Left lobe of liver (tissue), 2 donors: ENCODE measurements at regions not wholly inside any gene's neighbourhood (a gene's known extent, or its start where the extent isn't known, plus 50 kb on each side); places are given as distances from the start of the nearest gene placed in this dataset.

Source experiments
- ATAC-seq: fragments of 200-7000 bp; cut with Tn5 transposase; one replicate; pipeline ENCODE4 v1.9.1; 2020; ENCODE audit warnings: mild to moderate bottlenecking, moderate library complexity
- DNase-seq: peaks from one replicate; pipeline ENCODE4 v3.0.0-alpha.2; 2020; ENCODE audit warnings: low spot score
- donor health status: DM: no; HTN: no; CAD: no; lungs with moderate emphysema.
- donor health status: DM: no; HTN: yes; CAD: no.

GRCh38 chr17:71213936-71214335 lies 906.9 kb upstream of the SOX9 start:
- DNase-seq (no peak), ATAC-seq (no peak)

GRCh38 chr17:71217769-71218168 lies 903.1 kb upstream of the SOX9 start:
- ATAC-seq, result no peak
- no peak for DNase-seq

GRCh38 chr17:71224824-71225575 lies 895.8 kb upstream of the SOX9 start:
- no peak for ATAC-seq
- DNase-seq, result no peak

GRCh38 chr17:71227841-71228240 lies 893.0 kb upstream of the SOX9 start:
- DNase-seq, result no peak
- ATAC-seq, result no peak

GRCh38 chr17:71229070-71229469 lies 891.8 kb upstream of the SOX9 start:
- no peak for DNase-seq
- no peak for ATAC-seq

GRCh38 chr17:71232801-71233559 lies 887.8 kb upstream of the SOX9 start:
- DNase-seq (no peak), ATAC-seq (no peak)

- ATAC-seq (no peak), DNase-seq (no peak)
Measured at GRCh38 chr17:71234349-71234748, 886.5 kb upstream of the SOX9 start.

GRCh38 chr17:71237903-71238538 lies 882.8 kb upstream of the SOX9 start:
- peak; percentile 36 for ATAC-seq
- no peak for DNase-seq

GRCh38 chr17:71247441-71248015 lies 873.3 kb upstream of the SOX9 start:
- ATAC-seq, result no peak
- no peak for DNase-seq

- ATAC-seq (no peak), DNase-seq (no peak)
Measured at GRCh38 chr17:71251276-71251675, 869.5 kb upstream of the SOX9 start.

GRCh38 chr17:71251951-71252350 lies 868.9 kb upstream of the SOX9 start:
- ATAC-seq (no peak), DNase-seq (no peak)

GRCh38 chr17:71252436-71252835 lies 868.4 kb upstream of the SOX9 start:
- no peak for DNase-seq
- ATAC-seq, result no peak

GRCh38 chr17:71257096-71257495 lies 863.7 kb upstream of the SOX9 start:
- ATAC-seq (no peak), DNase-seq (no peak)

GRCh38 chr17:71260366-71260940 lies 860.4 kb upstream of the SOX9 start:
- no peak for DNase-seq
- no peak for ATAC-seq

GRCh38 chr17:71262586-71262985 lies 858.2 kb upstream of the SOX9 start:
- DNase-seq (no peak), ATAC-seq (no peak)

- ATAC-seq (no peak), DNase-seq (no peak)
Measured at GRCh38 chr17:71267668-71268067, 853.2 kb upstream of the SOX9 start.

GRCh38 chr17:71269201-71269600 lies 851.6 kb upstream of the SOX9 start:
- ATAC-seq (no peak), DNase-seq (no peak)

- DNase-seq (no peak), ATAC-seq (no peak)
Measured at GRCh38 chr17:71273441-71273840, 847.4 kb upstream of the SOX9 start.

GRCh38 chr17:71276079-71276478 lies 844.7 kb upstream of the SOX9 start:
- DNase-seq (no peak), ATAC-seq (no peak)

GRCh38 chr17:71283486-71283885 lies 837.3 kb upstream of the SOX9 start:
- DNase-seq (no peak), ATAC-seq (no peak)

GRCh38 chr17:71284032-71284755 lies 836.6 kb upstream of the SOX9 start:
- DNase-seq, result no peak

More at GRCh38 chr17:71284032-71284755, 836.6 kb upstream of the SOX9 start:
- ATAC-seq, result no peak
